C4-2B (cell line): ENCODE measurements at regions not wholly inside any gene's neighbourhood (a gene's known extent, or its start where the extent isn't known, plus 50 kb on each side); places are given as distances from the start of the nearest gene placed in this dataset.

Source experiments
- CTCF ChIP-seq: fragments of 450-650 bp; conservative IDR thresholded peaks from 2 replicates; pipeline ENCODE4 v1.5.1; 2017; ENCODE audit warnings: mild to moderate bottlenecking
- ZFX ChIP-seq: fragments of 450-650 bp; IDR thresholded peaks from 2 replicates; pipeline ENCODE4 v1.6.1; 2017

- no peak for TF ChIP-seq CTCF
- no peak for TF ChIP-seq ZFX
Measured at GRCh38 chr5:174229068-174229467, 183.6 kb downstream of the NSG2 start.
